LHCN-M2 (cell line): ENCODE measurements at regions not wholly inside any gene's neighbourhood (a gene's known extent, or its start where the extent isn't known, plus 50 kb on each side); places are given as distances from the start of the nearest gene placed in this dataset.

Experiments used
- DNase-seq: peaks from one replicate; pipeline ENCODE4 v3.0.0-alpha.2; 2012; ENCODE audit warnings: low read depth

- no peak for DNase-seq
Measured at GRCh38 chr11:112748713-112749543, 212.3 kb upstream of the NCAM1 start.

GRCh38 chr11:112751329-112751728 is 209.9 kb upstream of the NCAM1 start:
- DNase-seq: no peak

DNA sequence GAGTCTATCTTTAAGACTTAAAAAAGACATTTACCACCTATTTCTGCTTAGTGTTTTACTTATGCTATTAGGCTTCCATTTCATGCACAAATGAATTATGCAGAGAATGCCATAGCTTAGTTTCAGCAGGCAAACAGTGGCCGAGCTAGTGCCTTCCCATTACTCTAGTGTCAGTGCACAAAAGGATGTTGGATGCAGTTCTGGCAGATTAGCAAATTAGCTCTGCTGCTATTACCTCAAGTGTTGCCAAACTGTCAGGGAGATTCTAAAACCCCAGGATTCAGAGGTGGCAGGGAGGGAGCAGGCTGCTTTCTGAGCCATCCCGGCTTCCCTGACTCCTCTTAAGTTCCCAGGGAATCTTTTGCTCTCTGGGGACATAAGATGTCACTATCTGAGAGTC is 209.4 kb upstream of the NCAM1 start:
- no peak for DNase-seq

- DNase-seq: no peak
Measured at GRCh38 chr11:112752563-112752962, 208.7 kb upstream of the NCAM1 start.

DNA sequence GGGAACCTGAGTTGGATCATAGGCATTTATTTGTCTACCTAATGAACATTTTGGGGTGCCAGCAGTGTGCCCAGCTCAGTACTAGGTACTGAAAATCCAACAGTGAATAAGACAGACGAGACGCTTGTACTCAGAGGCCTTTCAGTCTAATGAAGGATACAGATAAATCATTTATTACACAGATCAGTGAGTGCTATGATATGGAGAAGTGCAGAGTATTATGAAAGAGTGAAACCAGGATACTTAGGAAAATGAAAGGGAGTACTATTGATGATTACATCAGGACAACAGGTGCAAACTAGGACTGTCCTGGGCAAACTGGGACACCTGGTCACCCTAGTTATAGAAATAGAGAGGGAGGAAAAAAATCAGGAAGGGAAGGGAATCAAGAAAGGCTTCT is 207.5 kb upstream of the NCAM1 start:
- DNase-seq: no peak

- DNase-seq: no peak
Measured at GRCh38 chr11:112759418-112759817, 201.8 kb upstream of the NCAM1 start.

GRCh38 chr11:112760396-112761059 is 200.7 kb upstream of the NCAM1 start:
- DNase-seq: no peak

DNA sequence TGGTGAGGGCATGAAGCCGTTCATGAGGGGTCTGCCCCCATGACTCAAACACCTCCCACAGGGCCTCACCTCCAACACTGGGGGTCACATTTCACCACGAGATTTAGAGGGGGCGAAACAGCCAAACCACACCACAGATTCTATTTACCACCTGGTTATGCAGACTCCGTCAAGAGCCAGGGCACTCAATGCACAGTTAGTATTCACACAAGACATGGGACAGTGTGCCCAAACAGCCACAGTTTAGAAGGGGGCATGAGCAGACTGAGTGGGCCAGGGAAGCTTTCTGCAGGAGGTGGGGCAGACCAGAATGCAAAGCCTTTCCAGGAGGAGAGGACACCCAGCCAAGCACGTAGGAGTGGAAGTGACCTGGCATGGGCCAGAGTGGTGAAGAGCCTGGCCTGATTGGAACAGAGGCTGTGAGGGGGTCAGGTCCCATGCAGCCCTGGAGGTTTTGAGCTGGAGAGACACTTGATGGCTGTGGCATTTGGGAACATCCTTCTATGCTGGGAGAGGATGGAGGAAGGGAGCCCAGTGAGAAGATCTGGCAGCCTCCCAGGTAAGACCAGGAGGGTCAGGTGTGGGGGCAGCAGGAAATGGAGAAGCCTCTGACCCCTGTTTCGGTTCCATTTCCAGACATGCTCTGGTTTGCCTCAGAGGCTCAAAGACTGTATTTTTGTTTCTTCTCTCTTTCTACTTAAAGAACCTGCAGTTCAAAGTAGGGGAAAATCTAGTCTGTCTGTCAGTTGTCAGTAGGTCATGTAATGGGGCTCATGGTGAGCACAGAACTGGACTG is 199.1 kb upstream of the NCAM1 start:
- no peak for DNase-seq

- DNase-seq: no peak
Measured at GRCh38 chr11:112762707-112763090, 198.5 kb upstream of the NCAM1 start.

DNA sequence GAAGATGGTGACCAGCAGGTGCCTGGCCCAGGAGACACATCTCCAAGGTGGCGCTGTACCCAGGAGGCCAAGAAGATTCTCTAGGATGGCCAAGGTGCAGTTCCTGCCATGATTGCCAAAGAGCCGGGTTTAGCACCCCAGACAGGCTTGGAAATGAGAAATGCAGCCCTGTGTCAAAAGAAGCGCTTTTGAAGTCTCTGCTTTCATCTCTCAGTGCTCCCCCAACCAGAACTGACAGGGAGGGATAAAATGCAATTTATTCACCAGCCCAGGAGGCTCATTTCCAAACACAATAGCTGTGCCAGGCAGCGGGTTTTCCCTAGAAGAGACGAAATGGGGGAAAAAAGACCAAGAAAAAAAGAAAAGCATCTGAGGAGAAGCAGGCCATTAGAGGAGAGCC is 195.9 kb upstream of the NCAM1 start:
- DNase-seq: no peak

DNA sequence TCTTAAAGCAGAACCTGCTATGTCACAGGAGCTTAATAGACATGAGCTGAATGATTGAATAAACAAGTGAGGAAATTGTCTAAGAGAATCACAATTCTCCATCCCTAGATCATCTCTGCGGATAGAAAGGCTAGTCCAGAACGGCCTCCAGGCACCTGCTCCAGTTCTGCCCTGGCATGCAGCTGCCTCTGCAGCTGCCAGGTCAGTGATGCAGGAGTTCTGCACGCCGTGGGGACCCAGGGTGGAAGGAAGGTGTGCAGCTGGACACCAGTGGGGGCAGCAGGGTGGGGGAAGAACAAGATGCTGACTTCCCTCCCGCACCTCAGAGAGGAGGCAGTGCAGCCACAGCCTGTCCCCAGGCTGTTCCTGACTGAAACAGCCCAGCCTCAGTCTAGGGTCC is 192.1 kb upstream of the NCAM1 start:
- no peak for DNase-seq

DNA sequence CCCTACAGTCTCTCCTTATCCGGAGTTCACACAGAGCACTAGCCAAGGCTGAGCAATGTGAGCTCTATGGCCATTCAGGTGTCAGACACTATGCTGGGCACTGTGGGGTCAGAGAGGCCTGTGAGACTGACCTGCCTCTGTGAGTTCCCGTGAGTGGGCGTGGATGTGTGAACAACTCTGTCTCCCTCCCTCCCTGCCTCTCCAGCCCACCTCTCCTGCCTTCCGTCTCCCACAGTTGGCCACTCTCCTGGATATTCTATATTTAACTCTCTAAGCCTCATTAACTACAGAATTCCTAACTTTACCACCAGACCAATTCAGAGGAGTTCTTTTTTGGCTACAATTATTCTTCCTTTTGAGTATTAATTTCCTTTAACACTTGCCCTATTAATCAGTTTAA is 191.6 kb upstream of the NCAM1 start:
- no peak for DNase-seq

DNA sequence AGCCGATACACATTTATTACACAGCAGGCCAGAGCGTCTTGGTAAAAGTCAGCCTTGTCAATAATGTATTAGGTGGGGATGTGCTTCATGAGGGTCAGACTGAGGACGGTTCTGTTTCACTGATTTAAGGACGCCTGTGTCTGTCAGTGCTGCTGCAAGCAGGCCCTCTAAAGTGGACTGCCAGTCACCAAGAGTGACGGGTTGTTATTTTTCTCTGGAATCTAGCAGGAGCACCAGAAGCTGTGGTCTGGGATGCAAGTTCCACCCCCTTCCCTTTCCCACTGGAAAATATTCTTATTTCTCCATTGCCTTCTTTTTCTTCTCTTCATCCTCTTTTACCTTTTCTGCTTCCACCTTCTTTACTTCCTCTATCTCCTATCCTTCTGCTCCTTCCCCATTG is 191.2 kb upstream of the NCAM1 start:
- no peak for DNase-seq

- DNase-seq: no peak
Measured at GRCh38 chr11:112770487-112770886, 190.7 kb upstream of the NCAM1 start.

GRCh38 chr11:112771851-112772250 is 189.4 kb upstream of the NCAM1 start:
- DNase-seq: no peak

GRCh38 chr11:112773264-112773663 is 188.0 kb upstream of the NCAM1 start:
- no peak for DNase-seq

DNA sequence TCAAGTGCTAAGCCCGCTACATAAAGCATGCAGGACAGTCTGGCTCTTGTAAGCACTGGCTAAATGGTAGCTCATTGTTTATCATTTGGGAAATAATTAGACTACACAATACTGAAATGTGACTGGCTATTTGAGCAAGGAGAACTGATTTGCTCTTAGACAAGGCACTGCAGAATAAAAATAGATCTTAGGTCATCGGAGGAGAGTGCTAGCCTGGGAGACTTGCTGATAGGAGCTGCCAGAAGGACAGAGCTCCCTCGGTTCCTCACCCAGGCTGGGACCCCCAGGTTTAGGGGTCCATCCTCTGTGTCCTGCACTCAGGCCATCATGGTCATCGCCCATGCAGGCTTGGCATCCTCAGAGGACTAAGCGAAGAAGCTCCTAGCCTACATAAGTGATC is 184.4 kb upstream of the NCAM1 start:
- no peak for DNase-seq

DNA sequence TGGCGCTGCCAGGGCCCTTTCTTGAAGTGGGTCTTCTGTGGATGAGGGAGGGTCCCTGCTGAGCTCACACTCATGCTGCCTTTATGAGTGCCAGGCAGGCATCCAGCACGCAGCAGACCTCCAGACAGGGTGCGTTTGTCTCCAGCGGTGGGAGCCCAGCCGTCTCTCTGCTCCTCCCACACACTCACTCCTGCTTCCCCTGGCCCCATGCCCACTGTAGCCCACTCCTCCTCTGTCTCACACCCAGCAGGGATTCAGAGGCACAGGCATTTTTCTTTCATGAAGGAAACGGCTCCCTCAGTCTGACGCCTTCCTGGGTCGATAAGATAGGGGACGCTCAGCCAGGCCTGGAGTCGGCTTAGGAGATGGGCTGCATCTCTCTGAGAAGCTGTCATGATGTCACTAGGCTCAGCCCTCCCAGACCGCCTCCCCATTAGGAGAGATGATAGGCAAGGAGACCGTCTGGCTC is 183.9 kb upstream of the NCAM1 start:
- DNase-seq: no peak

DNA sequence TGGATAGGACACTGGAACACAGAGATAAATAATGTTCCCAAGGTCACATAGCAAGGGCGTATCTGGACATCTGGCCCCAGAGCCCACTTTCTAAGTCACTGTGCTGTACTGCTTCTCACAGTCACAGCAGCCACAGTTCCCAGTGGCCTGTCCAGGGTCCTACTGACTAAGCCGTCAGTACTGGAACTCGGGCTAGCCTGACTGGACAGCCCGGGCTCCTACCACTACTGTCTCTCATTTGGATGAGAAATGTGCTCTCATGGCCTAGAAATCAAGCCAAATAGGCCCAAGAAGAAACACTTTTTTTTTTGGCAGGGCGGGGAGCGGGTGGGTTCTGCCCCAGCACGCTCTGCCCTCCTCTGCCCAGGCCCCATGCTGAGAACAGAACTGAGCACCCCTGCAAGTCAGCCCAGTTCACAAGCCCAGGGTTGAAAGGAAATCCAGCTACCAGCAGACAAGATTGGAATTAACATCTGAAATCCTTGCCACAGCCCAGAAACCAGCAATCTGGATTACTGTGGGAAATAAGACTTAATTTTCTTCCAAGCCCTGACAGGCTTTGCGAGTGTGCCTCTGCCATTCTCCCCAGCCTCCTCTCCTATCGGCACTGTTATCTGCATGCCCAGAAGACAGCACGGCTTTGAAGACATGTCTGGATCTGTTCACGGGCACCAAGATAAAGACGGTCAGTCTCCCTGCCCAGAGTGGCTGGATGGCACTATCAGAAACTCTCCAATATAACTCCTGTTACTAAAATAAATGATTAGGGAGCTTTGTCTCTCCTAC is 182.9 kb upstream of the NCAM1 start:
- DNase-seq: no peak

GRCh38 chr11:112778877-112779266 is 182.3 kb upstream of the NCAM1 start:
- DNase-seq: no peak

GRCh38 chr11:112780351-112781087 is 180.7 kb upstream of the NCAM1 start:
- peak; percentile 69 for DNase-seq
